DMS 273 (cell line): ENCODE measurements at regions not wholly inside any gene's neighbourhood (a gene's known extent, or its start where the extent isn't known, plus 50 kb on each side); places are given as distances from the start of the nearest gene placed in this dataset.
"Not testable (repeated sequence)": the region's sequence is repeated elsewhere in the genome, so short reads cannot be mapped to it uniquely, and the experiment has no call there.

ENCODE experiments used
- DNase-seq: peaks from one replicate; lab custom pipeline; 2025; ENCODE audit not compliant: unreplicated experiment; lab: John Stamatoyannopoulos, UW

DNA sequence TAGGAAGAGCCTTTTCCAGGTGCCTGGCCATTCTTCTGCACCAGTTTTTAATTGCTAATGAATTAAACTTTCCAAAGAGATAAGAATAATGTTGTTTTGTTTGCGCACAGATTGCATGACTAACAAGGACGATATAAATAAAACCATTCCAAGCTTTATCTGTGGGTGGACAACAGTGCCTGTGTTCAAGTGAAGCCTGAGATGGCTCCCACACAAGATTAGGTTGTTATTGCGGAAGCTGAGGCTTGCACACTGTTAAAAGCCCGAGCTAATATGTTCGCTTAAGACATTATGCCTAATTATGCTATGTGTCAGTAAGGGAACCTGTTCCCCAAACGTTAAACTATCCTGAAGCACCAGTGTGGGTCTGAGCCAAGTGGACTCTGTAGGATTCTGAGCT lies 58.5 kb upstream of the NBPF11 start:
- DNase-seq: not testable (repeated sequence)

DNA sequence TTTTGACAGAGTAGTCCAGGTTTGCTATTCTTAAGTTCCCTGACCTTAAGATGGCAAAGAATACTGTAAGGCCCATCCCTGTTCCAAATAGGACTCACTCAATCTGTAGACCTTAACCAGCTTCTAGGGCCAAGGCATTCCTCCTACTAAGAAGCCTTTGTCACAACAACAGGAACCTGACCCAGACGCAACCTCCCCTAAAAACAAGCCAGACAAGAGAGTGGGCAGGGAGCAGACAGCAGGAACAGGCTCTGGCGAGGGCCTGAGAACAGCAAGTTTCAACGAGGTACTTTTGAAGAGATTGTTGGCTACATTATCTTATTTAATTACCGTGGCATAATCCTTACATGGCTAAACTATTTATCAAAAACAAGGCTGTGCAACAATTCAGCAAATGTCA lies 58.1 kb upstream of the NBPF11 start:
- DNase-seq: not testable (repeated sequence)

DNA sequence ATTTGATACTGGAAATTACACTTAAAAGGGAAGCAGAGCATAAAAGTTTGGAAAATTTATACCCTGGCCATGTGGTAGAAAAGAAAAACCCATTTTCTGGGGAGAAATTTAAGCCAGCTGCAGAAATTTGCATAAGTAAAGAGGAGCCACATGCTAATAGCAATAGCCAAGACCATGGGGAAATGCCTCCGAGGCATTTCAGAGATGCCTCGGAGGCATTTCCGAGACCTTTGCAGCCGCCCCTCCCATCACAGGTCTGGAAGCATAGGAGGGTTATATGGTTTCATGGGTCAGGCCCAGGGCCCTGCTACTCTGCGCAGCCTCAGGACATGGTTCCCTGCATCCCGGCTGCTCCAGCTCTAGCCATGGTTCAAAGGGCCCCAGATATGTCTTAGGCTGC lies 49.9 kb upstream of the NBPF11 start:
- DNase-seq: not testable (repeated sequence)
